ENCODE measurements at regions not wholly inside any gene's neighbourhood (a gene's known extent, or its start where the extent isn't known, plus 50 kb on each side); places are given as distances from the start of the nearest gene placed in this dataset.

DNA sequence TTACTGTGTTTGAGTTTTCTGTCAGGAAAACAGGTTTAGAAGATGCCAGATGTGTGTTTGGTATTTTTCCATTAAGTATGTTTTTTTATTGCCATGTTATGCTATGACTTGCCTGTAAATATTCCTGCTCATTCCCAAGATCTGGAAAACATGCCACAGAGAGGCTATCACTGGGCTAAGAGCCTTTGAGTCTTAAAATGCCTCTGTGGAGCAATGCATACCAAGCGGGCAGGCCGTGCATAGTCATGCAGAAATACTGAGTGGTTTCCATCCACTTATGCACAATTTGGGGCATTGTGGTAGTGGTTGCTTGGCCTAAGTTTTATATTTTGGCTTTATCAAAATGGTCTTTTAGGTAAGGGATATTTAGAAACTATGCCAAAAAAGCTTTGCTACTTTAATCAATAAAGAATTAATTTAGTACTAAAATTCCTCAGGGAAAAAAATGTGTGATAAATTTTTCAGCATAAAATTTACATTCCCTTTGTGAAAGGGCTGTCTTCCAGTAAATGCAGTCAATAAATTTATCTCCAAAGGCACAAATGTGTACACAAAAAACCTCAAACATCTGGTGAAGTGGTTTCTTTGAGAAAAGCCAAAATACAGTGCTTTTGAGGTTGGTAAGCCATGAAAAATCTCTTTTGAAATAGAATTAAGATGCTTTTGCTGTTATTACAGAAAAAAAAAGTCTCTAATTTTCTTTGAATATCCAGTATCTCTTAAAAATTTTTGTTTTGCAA is 341.3 kb upstream of the FBXO33 start:
- Histone ChIP-seq H3K36me3 (no peaks in the 10 kb centered on the region), H3K27me3 (no peaks in the 10 kb centered on the region), H3K4me3 (ENCODE audit: low read depth, low read length) (no peak overlapping the region), H3K9me3 (no peaks in the 10 kb centered on the region), H3K4me1 (no peaks in the 10 kb centered on the region)
- no peak for DNase-seq
- TF ChIP-seq, protein P1, sequence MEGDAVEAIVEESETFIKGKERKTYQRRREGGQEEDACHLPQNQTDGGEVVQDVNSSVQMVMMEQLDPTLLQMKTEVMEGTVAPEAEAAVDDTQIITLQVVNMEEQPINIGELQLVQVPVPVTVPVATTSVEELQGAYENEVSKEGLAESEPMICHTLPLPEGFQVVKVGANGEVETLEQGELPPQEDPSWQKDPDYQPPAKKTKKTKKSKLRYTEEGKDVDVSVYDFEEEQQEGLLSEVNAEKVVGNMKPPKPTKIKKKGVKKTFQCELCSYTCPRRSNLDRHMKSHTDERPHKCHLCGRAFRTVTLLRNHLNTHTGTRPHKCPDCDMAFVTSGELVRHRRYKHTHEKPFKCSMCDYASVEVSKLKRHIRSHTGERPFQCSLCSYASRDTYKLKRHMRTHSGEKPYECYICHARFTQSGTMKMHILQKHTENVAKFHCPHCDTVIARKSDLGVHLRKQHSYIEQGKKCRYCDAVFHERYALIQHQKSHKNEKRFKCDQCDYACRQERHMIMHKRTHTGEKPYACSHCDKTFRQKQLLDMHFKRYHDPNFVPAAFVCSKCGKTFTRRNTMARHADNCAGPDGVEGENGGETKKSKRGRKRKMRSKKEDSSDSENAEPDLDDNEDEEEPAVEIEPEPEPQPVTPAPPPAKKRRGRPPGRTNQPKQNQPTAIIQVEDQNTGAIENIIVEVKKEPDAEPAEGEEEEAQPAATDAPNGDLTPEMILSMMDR (IDR thresholded peaks at IDR 0.05; ENCODE audit: low read depth, low read length): no peak

DNA sequence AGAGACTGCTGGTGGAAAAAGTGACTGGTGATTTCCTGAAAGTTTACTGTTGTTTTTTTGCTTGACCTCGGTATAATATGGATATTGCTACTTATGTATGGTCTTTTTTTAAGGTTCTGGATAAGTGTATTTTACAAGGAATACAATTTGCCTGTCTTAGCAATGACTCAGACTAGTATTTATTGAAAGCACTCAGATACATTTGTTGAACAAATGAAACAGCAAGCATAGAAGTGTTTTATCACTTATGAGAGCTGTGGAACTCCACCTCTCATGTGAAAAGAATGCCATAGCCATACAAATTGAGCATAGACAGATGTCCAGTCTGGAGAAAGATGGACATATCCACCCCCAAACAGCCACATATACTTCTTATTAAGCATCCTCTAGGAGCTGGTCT is 340.4 kb upstream of the FBXO33 start:
- no peak for DNase-seq
- Histone ChIP-seq H3K27me3 (no peaks in the 10 kb centered on the region), H3K36me3 (no peaks in the 10 kb centered on the region), H3K4me1 (no peaks in the 10 kb centered on the region), H3K4me3 (ENCODE audit: low read depth, low read length) (no peak overlapping the region), H3K9me3 (no peaks in the 10 kb centered on the region)
- TF ChIP-seq, protein P1 (IDR thresholded peaks at IDR 0.05; ENCODE audit: low read depth, low read length): no peak

DNA sequence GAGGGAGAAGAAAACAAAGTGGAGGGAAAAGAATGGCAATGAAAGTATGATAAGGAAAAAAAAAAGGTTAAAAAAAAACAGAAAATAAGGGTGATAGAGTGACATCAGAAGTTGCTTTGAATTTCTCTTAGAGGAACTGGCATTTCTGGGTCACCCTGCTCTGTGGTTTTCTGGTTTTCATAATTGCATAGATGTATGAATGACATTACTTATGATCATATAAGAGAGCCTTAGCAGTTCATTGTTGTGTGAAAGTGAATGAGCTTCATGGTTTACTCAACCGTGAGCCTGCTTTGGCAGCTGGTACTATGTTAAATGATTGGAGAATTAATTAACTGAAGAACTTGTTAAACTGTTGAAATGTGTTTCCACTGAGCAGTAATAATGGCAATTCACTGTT is 336.4 kb upstream of the FBXO33 start:
- DNase-seq: no peak
- TF ChIP-seq, protein P1 (IDR thresholded peaks at IDR 0.05; ENCODE audit: low read depth, low read length): no peak
- no peaks in the 10 kb centered on the region for H3K9me3 ChIP-seq
- no peaks in the 10 kb centered on the region for H3K4me1 ChIP-seq
- H3K4me3 ChIP-seq (ENCODE audit: low read depth, low read length): no peak overlapping the region
- no peaks in the 10 kb centered on the region for H3K27me3 ChIP-seq
- no peaks in the 10 kb centered on the region for H3K36me3 ChIP-seq

DNA sequence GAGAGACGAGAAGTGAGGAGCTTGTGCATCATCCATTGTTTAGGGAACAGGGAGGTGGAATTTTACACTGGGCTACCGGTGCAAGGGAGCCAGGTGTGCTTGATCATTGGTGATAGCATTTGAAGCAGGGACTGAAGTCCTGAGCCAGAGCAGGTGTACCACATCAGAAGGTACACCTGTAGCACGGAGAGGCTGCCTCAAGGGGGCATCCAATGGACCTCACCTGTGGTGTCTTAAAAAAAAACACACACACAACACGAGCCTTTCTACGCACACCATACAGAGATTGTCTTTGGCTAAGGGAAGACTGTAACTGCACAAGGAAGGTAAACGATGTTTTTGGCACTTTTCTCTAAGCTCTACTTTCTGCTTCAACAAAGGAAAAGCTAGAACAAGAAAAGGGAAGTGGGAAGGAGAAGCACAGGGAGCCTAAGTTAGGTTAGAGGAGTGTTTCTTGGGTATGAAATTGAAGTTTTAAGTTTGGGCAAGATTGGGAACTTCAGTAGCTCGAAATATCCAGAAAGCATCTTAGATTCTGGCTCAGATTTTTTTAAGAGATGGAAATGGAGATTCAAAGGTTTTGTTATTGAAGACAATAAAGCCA is 334.3 kb upstream of the FBXO33 start:
- H3K27me3 ChIP-seq: no peaks in the 10 kb centered on the region
- no peak for DNase-seq
- H3K4me1 ChIP-seq: no peaks in the 10 kb centered on the region
- TF ChIP-seq, protein P1 (IDR thresholded peaks at IDR 0.05; ENCODE audit: low read depth, low read length): no peak
- H3K4me3 ChIP-seq (ENCODE audit: low read depth, low read length): no peak overlapping the region
- no peaks in the 10 kb centered on the region for H3K36me3 ChIP-seq
- H3K9me3 ChIP-seq: no peaks in the 10 kb centered on the region

DNA sequence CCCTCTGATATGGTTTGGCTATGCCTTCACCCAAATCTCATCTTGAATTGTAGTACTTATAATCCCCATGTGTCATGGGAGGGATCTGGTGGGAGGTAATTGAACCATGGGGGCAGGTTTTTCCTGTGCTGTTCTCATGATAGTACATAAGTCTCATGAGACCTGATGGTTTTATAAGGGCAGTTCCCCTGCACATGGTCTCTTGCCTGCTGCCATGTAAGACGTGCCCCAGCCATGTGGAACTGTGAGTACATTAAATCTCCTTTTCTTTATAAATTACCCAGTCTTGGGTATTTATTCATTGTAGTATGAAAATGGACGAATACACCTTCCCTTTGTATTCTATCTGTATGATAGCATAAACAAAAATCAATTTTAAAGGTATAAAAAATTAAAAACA is 333.4 kb upstream of the FBXO33 start:
- DNase-seq: no peak
- Histone ChIP-seq H3K36me3 (no peaks in the 10 kb centered on the region), H3K4me3 (ENCODE audit: low read depth, low read length) (no peak overlapping the region), H3K9me3 (no peaks in the 10 kb centered on the region), H3K27me3 (no peaks in the 10 kb centered on the region), H3K4me1 (no peaks in the 10 kb centered on the region)
- TF ChIP-seq, protein P1 (IDR thresholded peaks at IDR 0.05; ENCODE audit: low read depth, low read length): no peak

DNA sequence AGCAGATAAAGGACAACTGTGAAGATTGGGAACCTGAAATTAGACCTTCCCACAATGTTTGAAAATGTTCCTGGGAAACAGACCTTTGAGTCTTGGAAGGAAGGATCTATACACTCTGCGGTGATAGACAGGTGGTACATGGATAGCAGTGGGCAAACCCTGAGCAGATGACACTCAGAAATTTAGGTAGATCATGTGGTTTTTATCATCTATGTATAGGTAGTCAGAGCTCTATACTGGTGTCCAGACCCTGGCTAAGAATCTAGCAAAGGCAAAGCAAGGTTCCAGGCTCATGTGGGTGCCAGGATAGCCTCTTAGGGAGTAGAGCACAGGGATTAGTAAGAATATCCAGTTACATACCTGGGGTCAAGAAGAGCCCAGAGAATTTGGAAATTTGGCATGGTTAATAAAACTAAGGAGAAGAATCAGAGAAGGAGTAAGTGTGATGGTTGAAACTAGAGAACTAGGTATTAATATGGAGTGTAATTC is 331.2 kb upstream of the FBXO33 start:
- TF ChIP-seq, protein P1 (IDR thresholded peaks at IDR 0.05; ENCODE audit: low read depth, low read length): no peak
- Histone ChIP-seq H3K4me1 (no peaks in the 10 kb centered on the region), H3K4me3 (ENCODE audit: low read depth, low read length) (no peak overlapping the region), H3K36me3 (no peaks in the 10 kb centered on the region), H3K27me3 (no peaks in the 10 kb centered on the region), H3K9me3 (no peaks in the 10 kb centered on the region)
- DNase-seq: no peak

All from BE2C (cell line).